GM19395 (cell line): ENCODE measurements at regions not wholly inside any gene's neighbourhood (a gene's known extent, or its start where the extent isn't known, plus 50 kb on each side); places are given as distances from the start of the nearest gene placed in this dataset.
A peak's percentile ranks its signal among the peaks of the same experiment; 100 is the strongest.
"Not testable (repeated sequence)": the region's sequence is repeated elsewhere in the genome, so short reads cannot be mapped to it uniquely, and the experiment has no call there.

Experiments
- ATAC-seq: cut with Tn5 transposase; IDR thresholded peaks from one replicate; pipeline ENCODE4 v1.9.1; 2021; ENCODE audit warnings: mild to moderate bottlenecking, moderate library complexity; ENCODE audit not compliant: unreplicated experiment

- ATAC-seq = no peak
Observed at GRCh38 chr13:61358599-61358998, 57.0 kb downstream of the PCDH20 start.

GRCh38 chr13:61350341-61350740 lies 65.3 kb downstream of the PCDH20 start:
- no peak for ATAC-seq

- ATAC-seq = no peak
Observed at GRCh38 chr13:61339054-61339621, 76.5 kb downstream of the PCDH20 start.

- no peak for ATAC-seq
Observed at GRCh38 chr13:61316647-61317046, 99.0 kb downstream of the PCDH20 start.

- no peak for ATAC-seq
Observed at GRCh38 chr13:61294467-61295191, 121.0 kb downstream of the PCDH20 start.

GRCh38 chr13:61286148-61286745 lies 129.4 kb downstream of the PCDH20 start:
- no peak for ATAC-seq

GRCh38 chr13:61277586-61278276 lies 137.9 kb downstream of the PCDH20 start:
- ATAC-seq = no peak

GRCh38 chr13:61277088-61277487 lies 138.6 kb downstream of the PCDH20 start:
- no peak for ATAC-seq

GRCh38 chr13:61276401-61276800 lies 139.2 kb downstream of the PCDH20 start:
- ATAC-seq = no peak

GRCh38 chr13:61275736-61276135 lies 139.9 kb downstream of the PCDH20 start:
- no peak for ATAC-seq

- ATAC-seq = no peak
Observed at GRCh38 chr13:61275251-61275650, 140.4 kb downstream of the PCDH20 start.

GRCh38 chr13:61266896-61267295 lies 148.8 kb downstream of the PCDH20 start:
- ATAC-seq = not testable (repeated sequence)

- no peak for ATAC-seq
Observed at GRCh38 chr13:61261746-61262472, 153.7 kb downstream of the PCDH20 start.

GRCh38 chr13:61258185-61258584 lies 157.5 kb downstream of the PCDH20 start:
- no peak for ATAC-seq

GRCh38 chr13:61255040-61255796 lies 160.4 kb downstream of the PCDH20 start:
- ATAC-seq = no peak

- peak; percentile 74 for ATAC-seq
Observed at GRCh38 chr13:61253105-61253877, 162.4 kb downstream of the PCDH20 start.

- no peak for ATAC-seq
Observed at GRCh38 chr13:61252213-61252612, 163.4 kb downstream of the PCDH20 start.

- peak; percentile 74 for ATAC-seq
Observed at GRCh38 chr13:61247149-61247936, 168.3 kb downstream of the PCDH20 start.

- no peak for ATAC-seq
Observed at GRCh38 chr13:61246351-61246750, 169.3 kb downstream of the PCDH20 start.
